GM18505 (cell line): ENCODE measurements at regions not wholly inside any gene's neighbourhood (a gene's known extent, or its start where the extent isn't known, plus 50 kb on each side); places are given as distances from the start of the nearest gene placed in this dataset.
"Not testable (repeated sequence)": the region's sequence is repeated elsewhere in the genome, so short reads cannot be mapped to it uniquely, and the experiment has no call there.

Experiments used
- ATAC-seq: cut with Tn5 transposase; IDR thresholded peaks from one replicate; pipeline ENCODE4 v1.9.1; 2021; ENCODE audit not compliant: unreplicated experiment
- POLR2A ChIP-seq: IDR thresholded peaks from 4 replicates; pipeline ENCODE4 v1.6.1; 2011; ENCODE audit warnings: borderline replicate concordance; ENCODE audit not compliant: insufficient read depth, insufficient read length; ENCODE audit errors: extremely low read depth

DNA sequence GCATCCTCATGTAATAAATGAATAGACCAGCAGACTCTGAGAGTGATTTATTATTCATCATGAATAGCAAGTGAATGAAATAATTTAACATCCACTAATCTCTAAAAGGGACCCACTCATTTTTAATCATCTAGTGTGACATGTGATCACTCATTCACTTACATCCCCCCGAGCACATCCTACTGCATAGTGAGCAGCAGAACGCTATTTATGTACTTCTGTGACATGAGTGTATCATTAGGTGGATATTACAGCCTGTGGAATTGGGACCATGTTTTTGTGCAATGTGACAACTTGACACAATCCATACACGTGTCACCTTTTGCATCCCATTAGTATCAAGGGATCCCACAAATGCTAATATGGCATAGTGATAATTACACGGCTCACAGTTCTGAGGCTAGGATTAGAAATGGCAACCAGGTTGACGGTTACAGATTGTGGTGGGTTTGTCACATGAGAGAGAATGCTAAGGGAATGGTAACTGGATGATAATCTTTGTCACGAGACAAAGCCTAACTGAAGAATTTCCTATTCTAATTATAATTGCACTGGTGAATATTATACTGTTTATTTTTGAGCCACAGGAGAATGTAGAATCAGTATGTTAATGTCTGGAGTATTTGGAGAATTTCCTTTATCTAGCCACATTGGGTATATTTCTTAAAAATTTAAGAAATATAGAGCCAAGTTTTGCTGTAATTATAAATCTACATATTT is 595.2 kb upstream of the TBL1XR1 start:
- ATAC-seq = no peak

DNA sequence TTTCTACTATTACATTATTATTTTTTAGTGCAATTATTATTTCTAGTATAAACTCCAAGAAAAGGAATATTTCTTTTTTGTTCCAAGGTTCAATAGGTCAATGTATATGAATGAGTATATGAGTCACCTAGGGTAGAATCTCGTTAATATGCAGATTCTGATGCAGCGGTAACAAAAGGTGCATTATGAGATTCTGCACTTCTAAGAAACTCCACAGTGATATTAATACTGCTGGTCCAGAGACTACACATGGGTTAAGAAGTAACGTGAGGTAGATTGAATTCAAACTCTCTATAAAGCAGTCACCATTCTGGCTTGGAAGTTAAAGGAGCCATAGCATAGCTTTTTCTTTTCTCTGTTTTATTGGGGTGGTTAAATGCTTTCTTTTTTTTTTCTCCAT is 596.2 kb upstream of the TBL1XR1 start:
- TF ChIP-seq POLR2A = no peak
- no peak for ATAC-seq

More for the DNA sequence above, 595.2 kb upstream of the TBL1XR1 start:
- no peak for TF ChIP-seq POLR2A

DNA sequence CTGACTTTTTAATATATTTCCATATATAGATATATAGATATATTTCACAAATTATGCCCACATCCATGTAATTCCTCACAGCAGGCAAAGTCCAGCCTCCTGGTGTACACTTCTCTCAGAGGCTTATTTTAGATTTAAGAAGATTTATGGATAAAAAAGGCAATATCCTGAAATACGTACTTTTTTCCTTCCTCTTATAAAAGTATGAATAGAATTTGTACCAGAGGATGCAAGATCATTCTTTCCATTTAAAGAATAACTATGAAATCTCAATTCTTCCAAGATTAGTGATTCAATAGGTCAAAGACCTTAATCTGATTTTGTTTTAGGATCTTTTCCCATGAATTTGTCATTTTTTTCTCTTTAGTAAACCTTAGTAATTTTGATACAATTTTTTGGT is 597.9 kb upstream of the TBL1XR1 start:
- no peak for TF ChIP-seq POLR2A
- ATAC-seq = no peak

DNA sequence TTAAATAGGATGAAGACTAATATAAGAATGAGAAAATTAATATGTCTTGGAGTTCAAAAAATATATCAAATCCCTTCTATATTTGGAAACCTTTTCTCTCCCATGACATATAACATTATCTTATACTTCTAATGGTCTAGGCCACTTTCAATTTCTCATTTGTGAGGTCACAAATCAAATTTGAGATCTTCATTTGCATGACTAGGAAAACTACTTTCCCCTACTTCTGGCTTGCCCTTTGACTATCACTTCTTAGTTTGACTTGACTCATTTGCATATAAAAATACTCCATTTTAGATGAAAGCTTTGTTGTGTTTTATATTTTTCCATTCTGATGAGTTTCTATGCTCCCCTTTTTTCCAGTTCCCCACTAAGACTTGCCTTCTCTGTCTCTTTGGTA is 598.6 kb upstream of the TBL1XR1 start:
- ATAC-seq = no peak
- no peak for TF ChIP-seq POLR2A

DNA sequence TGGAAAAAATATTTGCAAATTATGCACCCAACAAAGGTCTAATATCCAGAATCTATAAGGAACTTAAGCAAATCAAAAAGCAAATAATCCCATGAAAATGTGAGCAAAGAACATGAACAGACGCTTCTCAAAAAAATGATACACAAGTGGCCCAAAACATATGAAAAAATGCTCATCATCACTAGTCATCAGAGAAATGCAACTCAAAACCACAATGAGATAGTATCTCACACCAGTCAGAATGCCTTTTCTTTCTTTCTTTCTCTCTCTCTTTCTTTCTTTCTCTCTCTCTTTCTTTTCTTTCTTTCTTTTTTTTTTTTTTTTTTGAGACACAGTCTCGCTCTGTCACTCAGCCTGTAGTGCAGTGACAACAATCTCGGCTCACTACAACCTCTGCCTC is 602.9 kb upstream of the TBL1XR1 start:
- not testable (repeated sequence) for ATAC-seq

DNA sequence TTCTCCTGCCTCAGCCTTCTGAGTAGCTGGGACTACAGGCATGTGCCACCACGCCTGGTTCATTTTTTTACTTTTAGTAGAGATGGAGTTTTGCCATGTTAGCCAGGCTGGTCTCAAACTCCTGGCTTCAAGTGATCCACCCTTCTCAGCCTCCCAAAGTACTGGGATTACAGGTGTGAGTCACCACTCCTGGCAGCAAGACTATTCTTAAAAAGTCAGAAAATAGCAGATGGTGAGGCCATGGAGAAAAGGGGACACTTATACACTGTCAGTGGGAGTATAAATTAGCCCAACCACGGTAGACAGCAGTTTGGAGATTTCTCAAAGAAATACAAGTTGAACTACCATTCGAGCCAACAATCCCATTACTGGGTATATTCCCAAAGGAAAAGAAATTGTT is 603.3 kb upstream of the TBL1XR1 start:
- ATAC-seq = no peak
- no peak for TF ChIP-seq POLR2A

DNA sequence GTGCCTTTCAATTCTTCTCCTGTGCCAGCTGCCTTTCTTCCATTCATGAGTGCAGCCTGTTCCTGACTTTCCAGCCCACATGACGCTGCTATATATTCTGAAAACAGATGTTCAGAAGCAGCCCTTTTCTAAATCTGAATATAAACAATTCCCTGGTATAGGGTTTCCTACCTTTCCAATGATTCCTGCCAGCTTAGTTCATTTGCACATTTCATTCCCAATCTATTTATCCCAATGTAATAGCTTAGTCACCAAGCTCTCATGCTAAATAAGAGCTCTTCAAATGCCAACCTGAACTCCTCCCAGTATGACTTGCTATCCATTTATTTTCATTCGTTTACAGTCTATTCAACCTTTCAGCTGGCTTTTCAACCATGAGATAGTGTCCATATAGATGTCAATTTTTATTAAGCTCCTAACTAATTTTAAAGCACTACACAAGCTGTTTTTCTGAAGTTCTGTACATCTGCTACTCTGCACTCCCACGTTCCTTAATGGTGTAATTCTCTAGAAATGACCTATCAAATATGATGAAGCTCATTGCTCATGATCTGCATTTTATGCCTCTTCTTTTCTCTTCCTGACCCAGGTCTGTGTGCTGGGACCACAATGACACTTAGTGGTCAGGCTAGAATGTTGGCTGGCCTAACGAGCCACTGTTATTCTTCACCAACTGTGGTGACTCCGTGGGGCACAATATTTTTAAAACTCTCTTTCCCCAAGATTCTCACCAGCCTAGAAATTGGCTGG is 605.0 kb upstream of the TBL1XR1 start:
- no peak for TF ChIP-seq POLR2A
- ATAC-seq = no peak

DNA sequence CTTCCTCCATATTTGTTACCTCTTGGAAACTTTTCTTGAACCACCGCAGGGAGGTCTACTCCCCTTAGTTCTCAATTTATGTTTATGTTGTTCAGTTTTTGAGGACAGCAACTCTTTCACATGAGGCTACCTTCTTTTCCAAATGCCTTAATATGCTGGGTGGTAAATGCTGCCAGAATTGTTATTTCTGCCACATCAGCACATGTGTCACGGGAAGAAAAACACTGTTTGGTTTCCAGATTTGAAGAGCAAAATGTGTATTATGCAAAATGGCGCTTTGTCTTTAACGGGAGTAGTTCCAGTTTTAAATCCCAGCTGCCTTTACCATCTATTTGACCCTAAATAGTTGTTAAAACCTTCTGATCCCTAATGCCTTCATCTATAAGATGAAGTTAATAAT is 606.2 kb upstream of the TBL1XR1 start:
- ATAC-seq = no peak
- TF ChIP-seq POLR2A = no peak

DNA sequence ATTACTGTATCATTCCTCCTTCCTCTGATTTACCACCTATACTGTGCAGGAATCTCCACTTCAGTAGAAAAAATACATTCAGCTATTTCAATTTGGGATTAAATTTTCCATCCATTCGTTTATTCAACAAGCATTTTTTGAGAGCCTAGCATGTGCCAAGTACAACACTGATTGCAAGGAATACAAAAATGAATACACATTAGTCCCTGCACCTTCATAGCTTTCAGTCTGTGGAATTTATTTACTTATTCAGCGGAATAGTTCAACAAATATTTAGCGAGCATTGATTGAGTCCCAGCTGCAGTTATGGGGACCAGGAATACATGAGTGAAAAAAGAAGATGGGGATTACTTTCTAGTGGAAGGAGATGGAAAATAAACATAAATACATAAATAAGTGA is 606.8 kb upstream of the TBL1XR1 start:
- no peak for ATAC-seq
- no peak for TF ChIP-seq POLR2A

DNA sequence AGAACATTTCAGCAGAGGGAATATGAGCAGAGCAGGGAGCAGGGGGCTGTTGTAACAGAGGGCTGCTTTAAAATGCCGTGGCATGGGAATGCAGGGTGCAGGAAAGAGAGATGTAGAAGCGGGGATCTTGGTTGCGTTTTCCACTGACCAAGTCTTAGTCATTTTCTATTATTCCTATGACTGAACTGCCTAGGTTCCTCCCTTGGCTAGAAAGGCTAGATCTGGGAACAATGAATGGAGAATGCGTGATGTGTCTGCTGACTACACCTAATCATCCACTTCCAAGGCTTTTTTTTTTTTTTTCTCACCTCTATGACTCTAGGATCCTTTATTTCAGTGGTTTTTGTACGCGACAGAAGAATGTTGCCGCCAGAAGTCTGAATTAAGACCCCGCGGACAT is 607.4 kb upstream of the TBL1XR1 start:
- ATAC-seq = no peak

DNA sequence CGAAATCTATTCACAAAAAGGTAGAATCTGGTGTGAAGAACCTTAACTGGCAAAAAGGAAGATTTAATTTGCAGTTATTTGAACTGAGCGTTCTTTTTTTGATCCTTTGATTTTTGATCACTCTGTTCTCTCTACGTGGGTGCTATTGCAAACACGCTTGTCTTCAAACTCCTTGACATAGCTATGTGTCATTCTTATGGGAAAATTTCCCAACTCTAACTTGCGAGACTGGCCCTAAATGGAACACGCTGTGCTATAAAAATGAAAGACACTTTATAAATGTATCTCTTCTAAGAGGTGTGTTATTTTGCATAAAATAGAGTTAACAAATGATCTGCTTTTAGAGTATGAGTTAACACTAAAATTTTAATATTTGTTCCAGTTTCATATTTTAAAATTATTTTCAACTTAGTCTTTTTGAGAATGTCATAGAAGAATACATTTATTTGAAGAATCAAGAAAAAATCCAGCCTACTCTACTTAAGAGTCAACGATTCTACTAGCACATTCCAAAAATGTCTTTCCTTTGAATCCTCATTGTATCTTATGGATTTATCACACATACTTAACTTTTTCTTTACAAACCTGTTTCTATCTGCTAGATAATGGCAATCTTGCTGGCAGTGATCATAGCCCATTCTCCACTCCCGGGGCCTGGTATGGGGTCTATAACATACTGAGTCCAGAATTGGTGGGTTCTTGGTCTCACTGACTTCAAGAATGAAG is 610.0 kb upstream of the TBL1XR1 start:
- no peak for TF ChIP-seq POLR2A
- no peak for ATAC-seq

More for the DNA sequence above, 607.4 kb upstream of the TBL1XR1 start:
- no peak for TF ChIP-seq POLR2A

DNA sequence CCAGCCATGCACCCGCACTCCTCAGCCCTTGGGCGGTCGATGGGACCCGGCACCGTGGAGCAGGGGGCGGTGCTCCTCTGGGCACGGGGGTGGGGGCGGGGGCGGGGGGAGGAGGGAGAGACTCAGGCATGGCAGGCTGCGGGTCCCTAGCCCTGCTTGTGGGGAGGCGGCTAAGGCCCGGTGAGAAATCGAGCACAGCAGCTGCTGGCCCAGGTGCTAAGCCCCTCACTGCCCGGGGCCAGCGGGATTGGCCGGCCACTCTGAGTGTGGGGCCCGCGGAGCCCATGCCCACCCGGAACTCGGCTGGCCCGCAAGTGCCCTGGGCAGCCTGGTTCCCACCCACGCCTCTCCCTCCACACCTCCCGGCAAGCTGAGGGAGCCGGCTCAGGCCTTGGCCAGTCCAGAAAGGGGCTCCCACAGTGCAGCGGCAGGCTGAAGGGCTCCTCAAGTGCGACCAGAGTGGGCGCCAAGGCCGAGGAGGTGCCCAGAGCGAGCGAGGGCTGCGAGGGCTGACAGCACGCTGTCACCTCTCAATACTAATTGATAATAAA is 611.7 kb upstream of the TBL1XR1 start:
- not testable (repeated sequence) for ATAC-seq

DNA sequence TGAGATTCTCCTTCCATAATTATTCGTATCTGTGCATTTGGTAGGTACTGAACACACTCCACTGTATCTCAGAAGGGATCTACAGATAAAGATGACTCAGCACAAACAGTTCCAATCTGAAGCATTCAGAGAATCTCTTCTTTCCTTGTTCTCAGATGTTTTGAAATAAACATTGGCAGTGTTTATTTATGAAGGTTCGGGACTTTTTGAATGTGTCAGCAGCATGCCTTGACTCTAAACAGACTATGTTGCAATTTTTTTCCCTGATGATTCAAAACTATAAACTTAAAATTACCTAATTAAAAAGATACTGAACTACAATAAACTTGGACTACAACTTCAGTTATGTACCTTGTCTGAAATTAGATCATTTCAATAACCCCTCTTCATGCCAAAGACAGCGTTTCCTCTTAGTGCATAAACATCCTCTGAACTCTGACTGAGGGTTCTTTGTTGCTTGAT is 612.9 kb upstream of the TBL1XR1 start:
- ATAC-seq = no peak
- TF ChIP-seq POLR2A = no peak
